Hepatocyte (in vitro differentiated cells): ENCODE measurements at regions not wholly inside any gene's neighbourhood (a gene's known extent, or its start where the extent isn't known, plus 50 kb on each side); places are given as distances from the start of the nearest gene placed in this dataset.

Experiments
- CTCF ChIP-seq: fragments of 200-600 bp; sonication (generic); IDR thresholded peaks from 2 replicates; pipeline ENCODE4 v1.5.1; 2016; ENCODE audit warnings: antibody characterized with exemption, mild to moderate bottlenecking; ENCODE audit not compliant: poor library complexity
- EZH2 ChIP-seq: fragments of 200-600 bp; sonication (generic); IDR thresholded peaks from 2 replicates; pipeline ENCODE4 v1.6.1; 2016; ENCODE audit warnings: antibody characterized with exemption, mild to moderate bottlenecking, borderline replicate concordance
- EZH2phosphoT487 ChIP-seq: fragments of 200-600 bp; sonication (generic); IDR thresholded peaks from one replicate; pipeline ENCODE4 v1.6.1; 2018; ENCODE audit warnings: antibody characterized with exemption, mild to moderate bottlenecking, low read depth, moderate library complexity; ENCODE audit not compliant: unreplicated experiment, severe bottlenecking

- TF ChIP-seq CTCF, result no peak
- no peak for TF ChIP-seq EZH2
- TF ChIP-seq EZH2phosphoT487, result no peak
Measured at GRCh38 chr2:167430447-167430846, 542.2 kb downstream of the XIRP2 start.
